ENCODE measurements at regions not wholly inside any gene's neighbourhood (a gene's known extent, or its start where the extent isn't known, plus 50 kb on each side); places are given as distances from the start of the nearest gene placed in this dataset.

GRCh38 chr21:21715266-21715969 is 717.2 kb downstream of the NCAM2 start:
- DNase-seq (ENCODE audit: low spot score in 2 of 2), result no peak
- FAIRE-seq, result no peak

GRCh38 chr21:21722731-21723130 is 724.5 kb downstream of the NCAM2 start:
- no peak for FAIRE-seq
- no peak for DNase-seq (ENCODE audit: low spot score in 2 of 2)

GRCh38 chr21:21730512-21730911 is 732.3 kb downstream of the NCAM2 start:
- DNase-seq (ENCODE audit: low spot score in 2 of 2) (no peak), FAIRE-seq (no peak)

- FAIRE-seq (no peak), DNase-seq (ENCODE audit: low spot score in 2 of 2) (no peak)
Measured at GRCh38 chr21:21731626-21732025, 733.4 kb downstream of the NCAM2 start.

GRCh38 chr21:21734088-21734487 is 735.9 kb downstream of the NCAM2 start:
- FAIRE-seq (no peak), DNase-seq (ENCODE audit: low spot score in 2 of 2) (no peak)

- no peak for FAIRE-seq
- DNase-seq (ENCODE audit: low spot score in 2 of 2), result no peak
Measured at GRCh38 chr21:21737186-21737585, 739.0 kb downstream of the NCAM2 start.

GRCh38 chr21:21740207-21740606 is 742.0 kb downstream of the NCAM2 start:
- no peak for FAIRE-seq
- DNase-seq (ENCODE audit: low spot score in 2 of 2), result no peak

GRCh38 chr21:21750124-21750825 is 752.1 kb downstream of the NCAM2 start:
- FAIRE-seq, result no peak

GRCh38 chr21:21751286-21751685 is 753.1 kb downstream of the NCAM2 start:
- DNase-seq (ENCODE audit: low spot score in 2 of 2) (no peak), FAIRE-seq (no peak)

More at GRCh38 chr21:21750124-21750825, 752.1 kb downstream of the NCAM2 start:
- DNase-seq (ENCODE audit: low spot score in 2 of 2), result no peak

GRCh38 chr21:21762855-21763254 is 764.6 kb downstream of the NCAM2 start:
- FAIRE-seq (no peak), DNase-seq (ENCODE audit: low spot score in 2 of 2) (no peak)

GRCh38 chr21:21764281-21764680 is 766.1 kb downstream of the NCAM2 start:
- FAIRE-seq (no peak), DNase-seq (ENCODE audit: low spot score in 2 of 2) (no peak)

GRCh38 chr21:21767276-21767675 is 769.1 kb downstream of the NCAM2 start:
- DNase-seq (ENCODE audit: low spot score in 2 of 2), result no peak

GRCh38 chr21:21788591-21788990 is 790.4 kb downstream of the NCAM2 start:
- no peak for DNase-seq (ENCODE audit: low spot score in 2 of 2)
- no peak for FAIRE-seq

More at GRCh38 chr21:21767276-21767675, 769.1 kb downstream of the NCAM2 start:
- no peak for FAIRE-seq

GRCh38 chr21:21801921-21802320 is 803.7 kb downstream of the NCAM2 start:
- no peak for DNase-seq (ENCODE audit: low spot score in 2 of 2)
- no peak for FAIRE-seq

GRCh38 chr21:21806711-21807597 is 808.7 kb downstream of the NCAM2 start:
- DNase-seq (ENCODE audit: low spot score in 2 of 2) (no peak), FAIRE-seq (no peak)

GRCh38 chr21:21807598-21807903 is 809.3 kb downstream of the NCAM2 start:
- DNase-seq (ENCODE audit: low spot score in 2 of 2), result no peak
- FAIRE-seq, result no peak

- DNase-seq (ENCODE audit: low spot score in 2 of 2) (no peak), FAIRE-seq (no peak)
Measured at GRCh38 chr21:21813289-21813688, 815.1 kb downstream of the NCAM2 start.

GRCh38 chr21:21813934-21814333 is 815.7 kb downstream of the NCAM2 start:
- FAIRE-seq (no peak), DNase-seq (ENCODE audit: low spot score in 2 of 2) (no peak)

GRCh38 chr21:21816778-21817177 is 818.6 kb downstream of the NCAM2 start:
- DNase-seq (ENCODE audit: low spot score in 2 of 2) (no peak), FAIRE-seq (no peak)

GRCh38 chr21:21818898-21819297 is 820.7 kb downstream of the NCAM2 start:
- no peak for FAIRE-seq

GRCh38 chr21:21828130-21828529 is 829.9 kb downstream of the NCAM2 start:
- DNase-seq (ENCODE audit: low spot score in 2 of 2), result no peak
- FAIRE-seq, result no peak

More at GRCh38 chr21:21818898-21819297, 820.7 kb downstream of the NCAM2 start:
- no peak for DNase-seq (ENCODE audit: low spot score in 2 of 2)

Data from frontal cortex (tissue), 3 donors.